Naive thymus-derived CD8-positive, alpha-beta T cell (primary cell): ENCODE measurements at regions not wholly inside any gene's neighbourhood (a gene's known extent, or its start where the extent isn't known, plus 50 kb on each side); places are given as distances from the start of the nearest gene placed in this dataset.

Experiments
- ATAC-seq, 2 donors: fragments of 150-1000 bp; cut with Tn5 transposase in 1 of 2; sonication (Bioruptor Pico), chemical (Tn5 transposase) in 1 of 2; 1 replicate in 1 of 2; 2 replicates in 1 of 2; pipeline ENCODE4 v1.10.0; 2021; ENCODE audit warnings: mild to moderate bottlenecking in 2 of 2, moderate library complexity in 2 of 2
- POLR2A ChIA-PET: fragments of 350-600 bp; sonication (Branson Sonifier 250); formaldehyde crosslinking; loops from one replicate; lab custom pipeline; 2021; ENCODE audit warnings: antibody characterized with exemption; lab: Charles Lee
- DNase-seq, 10 donors: peaks; one replicate each; pipeline versions ENCODE4 v3.0.0 to v3.0.0-alpha.2; 2020 to 2022
- H3K27ac Mint-ChIP-seq, 10 donors: one replicate each; pipeline ENCODE4 v1.8.0; 2020 to 2022; ENCODE audit warnings: mild to moderate bottlenecking in 10 of 10, mixed read lengths in 10 of 10, moderate library complexity in 4 of 10, inconsistent platforms in 1 of 10
- H3K27me3 Mint-ChIP-seq, 5 donors: one replicate each; pipeline ENCODE4 v1.8.0; 2021 to 2022; ENCODE audit warnings: mixed read lengths in 5 of 5
- H3K36me3 Mint-ChIP-seq, 3 donors: one replicate each; pipeline ENCODE4 v1.8.0; 2020 to 2022; ENCODE audit warnings: mixed read lengths in 3 of 3, mild to moderate bottlenecking in 2 of 3, inconsistent platforms in 1 of 3
- H3K4me1 Mint-ChIP-seq, 4 donors: one replicate each; pipeline ENCODE4 v1.8.0; 2021 to 2022; ENCODE audit warnings: mixed read lengths in 4 of 4
- H3K4me3 Mint-ChIP-seq, 10 donors: one replicate each; pipeline ENCODE4 v1.8.0; 2020 to 2022; ENCODE audit warnings: mild to moderate bottlenecking in 10 of 10, mixed read lengths in 10 of 10, moderate library complexity in 6 of 10, inconsistent platforms in 1 of 10
- H3K9me3 Mint-ChIP-seq, 9 donors: one replicate each; pipeline ENCODE4 v1.8.0; 2020 to 2022; ENCODE audit warnings: mixed read lengths in 9 of 9, mild to moderate bottlenecking in 3 of 9, inconsistent platforms in 1 of 9, moderate library complexity in 1 of 9

DNA sequence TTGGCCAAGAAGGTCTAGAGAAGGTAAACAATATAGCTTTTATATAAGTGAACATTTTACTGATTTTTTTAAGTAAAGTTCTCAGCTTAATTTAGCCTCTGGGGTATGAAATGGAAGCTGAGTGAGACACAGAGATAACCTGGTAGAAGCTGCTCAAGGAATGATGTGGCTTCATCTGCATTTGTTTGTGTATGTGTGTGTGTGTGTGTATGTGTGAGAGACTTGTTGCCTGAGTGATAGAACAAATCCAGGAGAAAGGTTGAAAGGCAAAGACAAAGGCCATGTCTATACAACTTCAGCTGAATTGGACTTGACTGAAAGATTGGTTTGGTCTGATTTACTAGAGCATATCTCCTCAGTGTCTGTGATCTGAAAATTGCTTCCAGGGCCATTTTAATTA lies 63.6 kb downstream of the PCDH7 start:
- H3K27me3 Mint-ChIP-seq, result no peaks in the 10 kb centered on the region
- H3K4me3 Mint-ChIP-seq, result no peak overlapping the region
- no peaks in the 10 kb centered on the region for H3K4me1 Mint-ChIP-seq

DNA sequence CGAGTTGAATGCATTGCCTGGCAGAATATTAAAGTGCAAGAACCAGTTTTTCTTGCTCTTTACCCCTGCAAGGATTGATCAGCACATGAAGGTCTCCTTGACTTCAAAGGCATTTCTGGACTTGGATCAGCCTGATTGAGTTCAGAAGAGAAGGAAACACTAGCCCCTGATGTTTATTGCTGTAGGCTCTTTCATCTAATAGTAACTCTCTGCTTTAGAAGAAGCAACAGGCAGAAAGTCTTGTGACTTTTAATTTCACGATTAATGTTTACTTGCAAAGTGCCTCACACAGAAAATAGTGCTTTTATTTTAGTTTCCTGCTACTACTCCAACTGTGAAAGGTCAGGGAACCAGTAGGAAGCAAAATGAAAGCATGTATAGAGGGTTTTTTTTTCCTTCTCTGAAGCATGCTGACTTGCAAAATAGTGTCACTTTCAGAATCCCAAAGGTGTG lies 69.1 kb downstream of the PCDH7 start:
- DNase-seq, result no peak
- POLR2A ChIA-PET, result no interaction called here
- Mint-ChIP-seq H3K27ac (no peak overlapping the region), H3K9me3 (peaks cover 0 to 3% (median 0%) of the 10 kb centered on the region in 9 donors), H3K27me3 (no peaks in the 10 kb centered on the region), H3K4me3 (no peak overlapping the region), H3K4me1 (no peaks in the 10 kb centered on the region), H3K36me3 (no peaks in the 10 kb centered on the region)
- ATAC-seq, result no peak

More for the DNA sequence above, 63.6 kb downstream of the PCDH7 start:
- DNase-seq, result no peak
- Mint-ChIP-seq H3K27ac (no peak overlapping the region), H3K36me3 (no peaks in the 10 kb centered on the region), H3K9me3 (peaks cover 0 to 5% (median 2%) of the 10 kb centered on the region in 9 donors)
- no peak for ATAC-seq
- POLR2A ChIA-PET, result no interaction called here

DNA sequence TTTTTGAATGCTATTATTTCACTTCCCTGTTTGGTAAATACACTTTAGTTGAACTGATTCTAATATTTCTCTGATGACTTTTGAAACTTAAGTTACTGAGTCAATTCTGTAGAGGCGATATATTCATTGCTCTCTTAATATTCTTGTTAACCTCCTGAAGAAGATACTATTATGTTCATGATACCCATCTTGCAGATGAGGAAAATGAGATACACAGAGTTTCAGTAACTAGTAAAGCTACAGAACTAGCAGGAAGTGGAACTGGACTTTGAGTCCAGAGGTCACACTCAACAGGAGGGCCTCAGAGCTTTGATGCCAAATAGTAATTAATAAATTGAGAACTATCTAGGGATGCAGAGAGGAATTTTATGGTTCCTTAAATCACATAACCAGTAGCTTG lies 70.0 kb downstream of the PCDH7 start:
- Mint-ChIP-seq H3K4me1 (no peaks in the 10 kb centered on the region), H3K36me3 (no peaks in the 10 kb centered on the region), H3K4me3 (no peak overlapping the region), H3K27me3 (no peaks in the 10 kb centered on the region), H3K27ac (no peak overlapping the region), H3K9me3 (peaks cover 0 to 3% (median 0%) of the 10 kb centered on the region in 9 donors)
- no peak for ATAC-seq
- POLR2A ChIA-PET, result no interaction called here
- DNase-seq, result no peak

DNA sequence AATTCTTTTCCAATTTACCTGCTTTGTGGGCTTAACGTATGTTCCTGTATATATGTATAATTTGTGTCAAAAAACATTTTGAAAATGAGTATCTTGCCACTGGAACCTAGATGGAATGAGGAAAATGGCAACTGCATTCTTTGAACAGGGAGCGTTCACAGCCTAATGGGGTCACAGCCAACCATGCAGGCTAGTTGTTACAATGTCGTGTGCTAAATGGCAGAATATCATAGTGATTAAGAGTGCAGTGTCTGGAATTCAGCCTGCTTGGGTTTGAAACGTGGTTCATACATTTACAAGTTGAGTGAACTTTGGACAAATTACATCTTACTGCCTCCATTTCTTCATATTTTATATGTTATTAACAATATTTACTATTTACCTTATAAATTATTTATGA lies 70.8 kb downstream of the PCDH7 start:
- no peak overlapping the region for H3K27ac Mint-ChIP-seq
- no peak overlapping the region for H3K4me3 Mint-ChIP-seq
- no peak for DNase-seq
- POLR2A ChIA-PET, result no interaction called here
- no peaks in the 10 kb centered on the region for H3K27me3 Mint-ChIP-seq
- H3K36me3 Mint-ChIP-seq, result no peaks in the 10 kb centered on the region
- H3K4me1 Mint-ChIP-seq, result no peaks in the 10 kb centered on the region
- peaks cover 0 to 3% (median 0%) of the 10 kb centered on the region in 9 donors for H3K9me3 Mint-ChIP-seq
- no peak for ATAC-seq

DNA sequence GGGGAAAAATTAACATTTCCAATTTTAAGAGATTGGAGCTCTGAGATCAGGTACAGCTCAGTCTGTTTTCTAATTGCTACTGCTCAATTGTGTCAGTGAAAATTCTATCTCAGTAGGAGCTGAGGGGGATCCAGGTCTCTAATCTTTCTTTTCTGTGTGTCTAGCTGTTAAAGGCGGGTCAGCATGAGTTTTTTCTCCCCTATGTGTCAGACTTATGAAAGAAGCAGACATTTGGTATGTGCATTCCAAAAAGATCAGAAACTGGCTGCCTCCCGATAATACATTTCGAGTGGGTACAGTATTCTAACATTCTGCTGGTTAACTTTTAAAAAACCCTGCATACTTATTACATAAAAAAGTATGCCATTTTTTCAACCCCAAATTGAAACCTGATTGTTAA lies 72.4 kb downstream of the PCDH7 start:
- H3K36me3 Mint-ChIP-seq, result no peaks in the 10 kb centered on the region

DNA sequence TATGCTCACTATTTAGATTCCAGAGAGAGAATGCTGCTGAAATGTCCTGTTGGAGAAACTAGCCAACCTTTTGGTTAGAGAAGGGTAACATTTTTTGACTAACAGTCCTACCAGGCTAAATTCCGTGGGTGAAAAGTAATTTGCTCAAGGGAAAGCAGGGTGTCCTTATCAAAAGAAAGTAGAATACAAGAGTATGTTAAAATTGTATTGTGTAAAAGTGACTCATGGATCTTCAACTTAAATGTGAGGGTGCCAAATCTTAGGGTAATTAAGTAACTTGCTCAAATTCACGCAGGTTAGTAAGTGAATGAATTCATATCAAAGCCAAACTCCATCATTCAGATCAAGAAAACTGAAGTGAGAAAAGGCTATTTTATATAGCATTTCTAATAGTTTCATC lies 81.7 kb downstream of the PCDH7 start:
- peaks cover 0 to 11% (median 0%) of the 10 kb centered on the region in 3 donors for H3K36me3 Mint-ChIP-seq
- no peak overlapping the region for H3K27ac Mint-ChIP-seq
- no peak overlapping the region for H3K4me3 Mint-ChIP-seq
- H3K27me3 Mint-ChIP-seq, result no peaks in the 10 kb centered on the region
- POLR2A ChIA-PET, result no interaction called here
- ATAC-seq (no peak), DNase-seq (no peak)
- H3K4me1 Mint-ChIP-seq, result no peaks in the 10 kb centered on the region
- peaks cover 0 to 43% (median 16%) of the 10 kb centered on the region in 9 donors for H3K9me3 Mint-ChIP-seq

More for the DNA sequence above, 72.4 kb downstream of the PCDH7 start:
- Mint-ChIP-seq H3K9me3 (peaks cover 0 to 3% (median 0%) of the 10 kb centered on the region in 9 donors), H3K4me1 (no peaks in the 10 kb centered on the region), H3K27me3 (no peaks in the 10 kb centered on the region), H3K27ac (no peak overlapping the region), H3K4me3 (no peak overlapping the region)
- no peak for ATAC-seq
- POLR2A ChIA-PET, result no interaction called here
- DNase-seq, result no peak

DNA sequence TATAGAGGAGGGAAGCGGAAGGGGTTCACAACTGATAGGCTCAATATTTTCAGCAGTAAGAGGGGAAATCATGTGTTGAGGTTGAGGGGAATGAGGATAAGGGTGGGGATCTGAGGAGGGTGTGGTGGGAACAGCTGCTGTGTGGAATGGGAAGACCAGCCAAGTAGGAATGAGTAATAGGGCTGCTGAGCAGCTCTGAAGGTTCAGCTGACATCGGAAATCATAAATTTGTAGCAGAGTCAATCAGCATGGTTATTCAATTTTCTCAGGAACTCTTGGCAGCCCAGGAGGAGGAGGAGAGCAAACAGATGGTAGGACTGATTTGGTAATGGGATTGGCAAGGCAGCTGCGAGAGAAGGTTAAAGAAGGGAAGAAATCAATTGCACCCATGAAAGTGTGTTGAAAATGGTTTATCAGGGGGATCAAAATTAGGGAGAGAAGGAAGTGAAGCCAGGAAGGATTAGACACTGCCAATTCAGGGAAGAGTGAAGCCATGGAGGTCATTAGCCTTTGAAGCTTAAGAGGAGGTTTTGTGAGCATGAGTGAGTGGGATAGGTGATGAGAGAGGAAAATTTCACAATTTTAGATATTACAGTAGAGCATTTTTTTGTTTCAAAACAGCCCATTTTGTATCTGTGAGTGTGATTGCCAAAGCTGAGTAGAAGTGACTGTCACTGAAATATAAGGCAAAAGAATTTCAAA lies 82.6 kb downstream of the PCDH7 start:
- no peak overlapping the region for H3K27ac Mint-ChIP-seq
- H3K4me3 Mint-ChIP-seq, result no peak overlapping the region
- H3K36me3 Mint-ChIP-seq, result peaks cover 0 to 11% (median 0%) of the 10 kb centered on the region in 3 donors
- DNase-seq, result no peak
- ATAC-seq, result no peak
- no peaks in the 10 kb centered on the region for H3K4me1 Mint-ChIP-seq
- no peaks in the 10 kb centered on the region for H3K27me3 Mint-ChIP-seq
- H3K9me3 Mint-ChIP-seq, result peaks cover 4 to 48% (median 16%) of the 10 kb centered on the region in 9 donors
- POLR2A ChIA-PET, result no interaction called here

DNA sequence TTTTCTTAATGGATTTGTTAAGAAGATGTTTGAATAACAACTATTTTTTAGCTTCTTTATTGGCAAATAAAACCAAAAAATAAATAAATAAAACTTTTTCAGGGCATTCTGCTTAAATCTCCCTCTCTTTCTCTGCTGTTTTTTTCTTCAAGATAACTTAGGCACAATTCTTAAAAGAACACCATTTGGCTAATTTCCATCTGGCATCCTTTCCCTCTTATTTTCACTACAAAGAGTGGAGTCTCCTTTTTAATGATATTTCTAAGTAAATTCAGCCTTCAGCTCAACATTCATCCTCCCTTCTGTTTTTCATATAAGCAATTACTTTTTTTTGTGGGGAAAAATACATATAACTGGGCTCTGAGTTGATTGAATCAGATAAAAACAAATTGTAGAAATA lies 88.1 kb downstream of the PCDH7 start:
- Mint-ChIP-seq H3K4me1 (no peaks in the 10 kb centered on the region), H3K27ac (no peak overlapping the region), H3K27me3 (no peaks in the 10 kb centered on the region), H3K9me3 (peaks cover 1 to 36% (median 14%) of the 10 kb centered on the region in 9 donors), H3K4me3 (no peak overlapping the region), H3K36me3 (peaks cover 0 to 11% (median 0%) of the 10 kb centered on the region in 3 donors)
- DNase-seq (no peak), ATAC-seq (no peak)
- POLR2A ChIA-PET, result no interaction called here

DNA sequence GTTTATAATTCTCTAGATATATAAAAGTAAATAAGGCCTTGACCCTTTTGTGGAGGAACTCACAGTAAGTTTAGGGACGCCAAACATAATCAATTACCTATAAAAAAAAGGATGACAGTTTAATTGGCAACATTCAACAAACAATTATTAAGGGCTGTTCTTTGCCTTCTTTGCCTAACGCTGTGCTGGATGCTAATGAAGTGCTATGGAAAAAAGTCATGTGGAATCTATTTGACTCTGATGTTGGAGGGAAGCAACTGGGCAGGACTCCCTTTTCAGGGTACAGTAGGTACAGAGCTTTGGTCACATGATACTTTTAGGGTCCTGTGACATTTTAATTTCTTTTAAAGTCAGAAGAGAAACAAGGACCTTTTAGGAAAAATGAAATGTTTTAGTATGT lies 91.1 kb downstream of the PCDH7 start:
- ATAC-seq (no peak), DNase-seq (no peak)
- Mint-ChIP-seq H3K27me3 (no peaks in the 10 kb centered on the region), H3K36me3 (peaks cover 0 to 5% (median 0%) of the 10 kb centered on the region in 3 donors), H3K9me3 (peaks cover 0 to 23% (median 5%) of the 10 kb centered on the region in 9 donors), H3K27ac (no peak overlapping the region), H3K4me3 (no peak overlapping the region), H3K4me1 (no peaks in the 10 kb centered on the region)
- POLR2A ChIA-PET, result no interaction called here

DNA sequence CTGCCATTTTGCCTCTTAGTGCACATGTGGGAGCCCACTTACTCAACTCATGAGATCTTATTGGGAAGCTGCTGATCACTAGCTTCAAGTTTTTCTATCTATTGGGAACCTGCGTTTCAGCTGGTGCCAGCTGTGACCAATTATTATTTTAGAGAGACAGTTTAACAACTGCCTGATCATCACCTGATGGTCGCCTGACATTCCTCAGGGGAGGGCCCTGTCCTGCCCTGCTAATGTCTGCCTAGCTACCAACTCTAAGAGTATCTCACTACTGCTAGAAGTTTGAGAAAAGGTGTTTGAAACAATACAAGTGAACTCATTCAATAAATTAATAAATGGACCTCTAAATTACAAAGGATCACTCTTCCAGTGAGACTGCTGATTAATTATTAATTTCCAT lies 95.5 kb downstream of the PCDH7 start:
- H3K4me1 Mint-ChIP-seq, result no peaks in the 10 kb centered on the region
- H3K36me3 Mint-ChIP-seq, result no peaks in the 10 kb centered on the region
- DNase-seq (no peak), ATAC-seq (no peak)
- peaks cover 0 to 13% (median 0%) of the 10 kb centered on the region in 9 donors for H3K9me3 Mint-ChIP-seq
- H3K4me3 Mint-ChIP-seq, result no peak overlapping the region
- H3K27ac Mint-ChIP-seq, result no peak overlapping the region
- POLR2A ChIA-PET, result no interaction called here
- H3K27me3 Mint-ChIP-seq, result no peaks in the 10 kb centered on the region

DNA sequence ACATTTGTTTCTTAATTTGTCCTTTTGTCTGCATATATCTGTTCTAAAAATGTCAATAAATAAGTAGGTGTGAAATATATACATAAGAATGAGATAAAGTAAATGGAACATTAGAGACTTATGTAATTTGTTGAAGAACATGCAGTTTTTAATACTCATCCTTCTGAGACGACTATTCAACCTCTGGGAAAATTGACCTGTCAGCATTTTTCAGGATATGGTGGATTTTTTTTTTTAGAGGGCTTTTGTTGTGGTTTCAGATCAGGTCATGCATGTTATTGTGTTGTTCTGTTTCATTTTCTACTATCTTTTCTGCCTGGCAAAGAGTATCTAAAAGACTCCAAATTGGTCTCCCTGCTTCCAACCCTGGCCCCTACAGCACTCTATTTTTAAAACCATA lies 97.3 kb downstream of the PCDH7 start:
- Mint-ChIP-seq H3K27ac (no peak overlapping the region), H3K4me3 (no peak overlapping the region), H3K4me1 (no peaks in the 10 kb centered on the region), H3K27me3 (no peaks in the 10 kb centered on the region), H3K9me3 (peaks cover 0 to 13% (median 0%) of the 10 kb centered on the region in 9 donors), H3K36me3 (no peaks in the 10 kb centered on the region)
- DNase-seq, result no peak
- ATAC-seq, result no peak
- POLR2A ChIA-PET, result no interaction called here

DNA sequence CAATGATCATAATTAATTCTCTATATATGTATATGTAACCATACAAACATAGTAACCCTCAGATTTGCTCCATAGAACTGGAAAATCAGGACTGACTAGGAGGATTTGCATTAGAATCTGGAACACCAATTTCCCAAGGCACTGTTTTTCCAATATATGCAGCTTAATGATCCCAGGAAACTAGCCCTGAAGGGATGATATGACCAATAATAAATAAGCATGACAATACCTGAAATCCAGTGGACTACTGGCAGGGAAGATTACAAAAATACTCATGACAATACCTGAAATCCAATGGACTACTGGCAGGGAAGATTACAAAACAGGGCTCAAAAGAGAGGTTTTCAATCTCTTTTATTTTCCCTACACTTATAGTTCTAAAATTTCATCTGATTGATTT lies 98.4 kb downstream of the PCDH7 start:
- H3K4me3 Mint-ChIP-seq, result no peak overlapping the region
- no peak for ATAC-seq
- no peaks in the 10 kb centered on the region for H3K4me1 Mint-ChIP-seq
- DNase-seq, result no peak
- no peaks in the 10 kb centered on the region for H3K36me3 Mint-ChIP-seq
- H3K27ac Mint-ChIP-seq, result no peak overlapping the region
- POLR2A ChIA-PET, result no interaction called here
- peaks cover 0 to 13% (median 2%) of the 10 kb centered on the region in 9 donors for H3K9me3 Mint-ChIP-seq
- H3K27me3 Mint-ChIP-seq, result no peaks in the 10 kb centered on the region

DNA sequence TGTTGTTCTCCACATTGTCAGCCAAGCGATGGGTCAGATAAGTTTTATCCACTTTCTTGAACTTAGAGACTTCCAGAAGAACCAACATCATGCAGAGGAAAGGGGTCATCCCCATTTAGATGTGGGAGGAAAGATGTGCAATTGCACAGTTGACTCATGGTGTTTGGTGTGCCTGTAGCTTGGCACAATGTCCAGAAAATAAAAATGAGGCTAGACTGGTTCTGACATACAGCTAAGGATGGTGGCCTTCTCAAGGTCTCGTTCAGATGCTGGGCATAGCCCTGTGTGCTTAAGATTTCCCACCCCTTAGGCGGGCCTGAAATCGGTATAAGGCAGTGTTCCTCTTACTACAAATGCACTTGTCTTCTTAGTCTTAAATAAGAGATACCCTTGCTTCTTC lies 101.1 kb downstream of the PCDH7 start:
- Mint-ChIP-seq H3K27ac (no peak overlapping the region), H3K4me3 (no peak overlapping the region), H3K27me3 (no peaks in the 10 kb centered on the region), H3K36me3 (no peaks in the 10 kb centered on the region), H3K9me3 (peaks cover 0 to 15% (median 5%) of the 10 kb centered on the region in 9 donors), H3K4me1 (no peaks in the 10 kb centered on the region)
- ATAC-seq (no peak), DNase-seq (no peak)
- POLR2A ChIA-PET, result no interaction called here
